Suprapubic skin (tissue), 3 donors: ENCODE measurements at regions not wholly inside any gene's neighbourhood (a gene's known extent, or its start where the extent isn't known, plus 50 kb on each side); places are given as distances from the start of the nearest gene placed in this dataset.

Experiments
- CTCF ChIP-seq, 2 donors: fragments of 200-600 bp in 1 of 2; fragments of 450-650 bp in 1 of 2; sonication (generic) in 1 of 2; IDR thresholded peaks; one replicate each; pipeline ENCODE4 v1.5.1; 2016 to 2019; ENCODE audit warnings: antibody characterized with exemption in 2 of 2, mild to moderate bottlenecking in 1 of 2, moderate library complexity in 1 of 2
- EP300 ChIP-seq: sonication (generic); formaldehyde crosslinking; IDR thresholded peaks from one replicate; pipeline ENCODE4 v1.6.1; 2017; ENCODE audit warnings: antibody characterized with exemption
- POLR2A ChIP-seq, 2 donors: fragments of 450-650 bp; IDR thresholded peaks; one replicate each; pipeline ENCODE4 v1.6.1; 2017; ENCODE audit warnings: antibody characterized with exemption in 2 of 2, mild to moderate bottlenecking in 2 of 2, moderate library complexity in 2 of 2

- TF ChIP-seq CTCF (IDR thresholded peaks at IDR 0.05) (no peak), EP300 (no peak), POLR2A (IDR thresholded peaks at IDR 0.05) (no peak)
These were observed 136.8 kb downstream of the FAM53A start for GRCh38 chr4:1547131-1547855.
